ENCODE measurements at regions not wholly inside any gene's neighbourhood (a gene's known extent, or its start where the extent isn't known, plus 50 kb on each side); places are given as distances from the start of the nearest gene placed in this dataset.

- TF ChIP-seq CTCF (IDR thresholded peaks at IDR 0.05) (no peak), POLR2A (IDR thresholded peaks at IDR 0.05) (no peak)
Observed at GRCh38 chr7:142654398-142654797, 94.9 kb upstream of the PRSS1 start.

All from testis (tissue), 2 donors.